ENCODE measurements at regions not wholly inside any gene's neighbourhood (a gene's known extent, or its start where the extent isn't known, plus 50 kb on each side); places are given as distances from the start of the nearest gene placed in this dataset.

DNA sequence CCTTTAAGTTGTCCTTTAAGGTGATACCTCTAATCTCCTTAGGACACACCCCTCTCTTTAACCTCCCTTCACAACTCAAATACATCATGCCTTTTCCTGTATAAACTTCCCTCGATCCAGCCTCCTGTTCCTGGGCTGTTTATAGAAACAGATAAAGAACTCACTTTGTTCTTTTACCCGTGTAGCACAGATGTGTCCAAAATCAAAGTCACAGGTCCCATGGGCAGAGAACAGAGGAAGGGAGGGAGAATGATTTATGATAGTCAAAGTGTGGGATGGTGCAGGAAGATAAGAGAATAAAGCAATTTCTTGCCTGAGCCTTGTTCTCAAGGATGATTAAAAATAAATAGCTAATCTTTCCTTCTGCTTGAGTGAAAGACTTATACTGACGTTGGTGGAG, 50.3 kb upstream of the CABCOCO1 start:
- Histone ChIP-seq H2AFZ (ENCODE audit: low read depth, low read length, poor library complexity, severe bottlenecking) (no peak overlapping the region), H3K27me3 (ENCODE audit: insufficient read depth, low read length) (no peaks in the 10 kb centered on the region), H3K9me3 (ENCODE audit: control insufficient read depth in 1 of 2, insufficient read depth in 1 of 2, low read depth in 1 of 2, low read length in 2 of 2) (no peaks in the 10 kb centered on the region), H3K79me2 (ENCODE audit: insufficient read depth, low read length) (no peaks in the 10 kb centered on the region), H4K20me1 (ENCODE audit: insufficient read depth) (no peaks in the 10 kb centered on the region), H3K9ac (ENCODE audit: low read length) (no peak overlapping the region), H3K9me2 (ENCODE audit: insufficient read depth) (no peaks in the 10 kb centered on the region), H3K27ac (ENCODE audit: low read depth, low read length) (no peak overlapping the region), H3K4me2 (ENCODE audit: low read length) (no peak overlapping the region), H3K4me3 (replicated peaks in 1 of 2; ENCODE audit: low read depth in 1 of 2, low read length in 2 of 2) (no peak overlapping the region), H3K36me3 (ENCODE audit: control insufficient read depth in 1 of 2, insufficient read depth in 2 of 2, low read length in 2 of 2) (no peaks in the 10 kb centered on the region), H3K4me1 (ENCODE audit: control insufficient read depth in 1 of 2, insufficient read depth in 2 of 2, low read length in 2 of 2) (no peaks in the 10 kb centered on the region)
- no peak for DNase-seq (ENCODE audit: low read depth, low spot score)
- intact Hi-C loops (cut with micrococcal nuclease), result no loop called here
- ChIA-PET RAD21 (ENCODE audit: low non-redundant PET in 1 of 2, low total read pairs in 2 of 2, uncharacterized antibody in 2 of 2, unreplicated experiment in 2 of 2) (no interaction called here), POLR2A (no interaction called here), CTCF (no interaction called here)
- BruUV-seq (replicated peaks), result no TSS peak
- TF ChIP-seq SRF (IDR thresholded peaks at IDR 0.05; ENCODE audit: low read depth) (no peak), ZFX (IDR thresholded peaks at IDR 0.05) (no peak), SIN3A (IDR thresholded peaks at IDR 0.05; ENCODE audit: low read depth) (no peak), CEBPB (IDR thresholded peaks at IDR 0.05; ENCODE audit: low read depth) (no peak), POLR2AphosphoS5 (IDR thresholded peaks at IDR 0.05; ENCODE audit: low read depth, low read length) (no peak)
- TF ChIP-seq, protein P1, sequence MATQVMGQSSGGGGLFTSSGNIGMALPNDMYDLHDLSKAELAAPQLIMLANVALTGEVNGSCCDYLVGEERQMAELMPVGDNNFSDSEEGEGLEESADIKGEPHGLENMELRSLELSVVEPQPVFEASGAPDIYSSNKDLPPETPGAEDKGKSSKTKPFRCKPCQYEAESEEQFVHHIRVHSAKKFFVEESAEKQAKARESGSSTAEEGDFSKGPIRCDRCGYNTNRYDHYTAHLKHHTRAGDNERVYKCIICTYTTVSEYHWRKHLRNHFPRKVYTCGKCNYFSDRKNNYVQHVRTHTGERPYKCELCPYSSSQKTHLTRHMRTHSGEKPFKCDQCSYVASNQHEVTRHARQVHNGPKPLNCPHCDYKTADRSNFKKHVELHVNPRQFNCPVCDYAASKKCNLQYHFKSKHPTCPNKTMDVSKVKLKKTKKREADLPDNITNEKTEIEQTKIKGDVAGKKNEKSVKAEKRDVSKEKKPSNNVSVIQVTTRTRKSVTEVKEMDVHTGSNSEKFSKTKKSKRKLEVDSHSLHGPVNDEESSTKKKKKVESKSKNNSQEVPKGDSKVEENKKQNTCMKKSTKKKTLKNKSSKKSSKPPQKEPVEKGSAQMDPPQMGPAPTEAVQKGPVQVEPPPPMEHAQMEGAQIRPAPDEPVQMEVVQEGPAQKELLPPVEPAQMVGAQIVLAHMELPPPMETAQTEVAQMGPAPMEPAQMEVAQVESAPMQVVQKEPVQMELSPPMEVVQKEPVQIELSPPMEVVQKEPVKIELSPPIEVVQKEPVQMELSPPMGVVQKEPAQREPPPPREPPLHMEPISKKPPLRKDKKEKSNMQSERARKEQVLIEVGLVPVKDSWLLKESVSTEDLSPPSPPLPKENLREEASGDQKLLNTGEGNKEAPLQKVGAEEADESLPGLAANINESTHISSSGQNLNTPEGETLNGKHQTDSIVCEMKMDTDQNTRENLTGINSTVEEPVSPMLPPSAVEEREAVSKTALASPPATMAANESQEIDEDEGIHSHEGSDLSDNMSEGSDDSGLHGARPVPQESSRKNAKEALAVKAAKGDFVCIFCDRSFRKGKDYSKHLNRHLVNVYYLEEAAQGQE (IDR thresholded peaks at IDR 0.05; ENCODE audit: low read depth), result no peak
- TF ChIP-seq, protein P2, sequence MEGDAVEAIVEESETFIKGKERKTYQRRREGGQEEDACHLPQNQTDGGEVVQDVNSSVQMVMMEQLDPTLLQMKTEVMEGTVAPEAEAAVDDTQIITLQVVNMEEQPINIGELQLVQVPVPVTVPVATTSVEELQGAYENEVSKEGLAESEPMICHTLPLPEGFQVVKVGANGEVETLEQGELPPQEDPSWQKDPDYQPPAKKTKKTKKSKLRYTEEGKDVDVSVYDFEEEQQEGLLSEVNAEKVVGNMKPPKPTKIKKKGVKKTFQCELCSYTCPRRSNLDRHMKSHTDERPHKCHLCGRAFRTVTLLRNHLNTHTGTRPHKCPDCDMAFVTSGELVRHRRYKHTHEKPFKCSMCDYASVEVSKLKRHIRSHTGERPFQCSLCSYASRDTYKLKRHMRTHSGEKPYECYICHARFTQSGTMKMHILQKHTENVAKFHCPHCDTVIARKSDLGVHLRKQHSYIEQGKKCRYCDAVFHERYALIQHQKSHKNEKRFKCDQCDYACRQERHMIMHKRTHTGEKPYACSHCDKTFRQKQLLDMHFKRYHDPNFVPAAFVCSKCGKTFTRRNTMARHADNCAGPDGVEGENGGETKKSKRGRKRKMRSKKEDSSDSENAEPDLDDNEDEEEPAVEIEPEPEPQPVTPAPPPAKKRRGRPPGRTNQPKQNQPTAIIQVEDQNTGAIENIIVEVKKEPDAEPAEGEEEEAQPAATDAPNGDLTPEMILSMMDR (IDR thresholded peaks at IDR 0.05 in 2 of 3, conservative IDR thresholded peaks at IDR 0.05 in 1 of 3; ENCODE audit: borderline replicate concordance in 1 of 3, insufficient read depth in 1 of 3, low read depth in 2 of 3, low read length in 2 of 3), result no peak
- ATAC-seq, result no peak

Data from HCT116 (cell line).